IMR-90 (cell line): ENCODE measurements at regions not wholly inside any gene's neighbourhood (a gene's known extent, or its start where the extent isn't known, plus 50 kb on each side); places are given as distances from the start of the nearest gene placed in this dataset.

Experiments
- ATAC-seq: fragments of 200-7000 bp; cut with Tn5 transposase; 2 replicates; pipeline ENCODE4 v1.9.1; 2020; ENCODE audit warnings: low read depth, mild to moderate bottlenecking, moderate library complexity
- BruUV-seq: library from RNA; stranded (reverse); fragments of 400-500 nt; replicated peaks from 2 replicates; lab custom pipeline; 2021; lab: Mats Ljungman, UMichigan
- CTCF ChIA-PET: fragments of 300-600 bp; formaldehyde crosslinking; extraction: SDS; loops from one replicate; lab custom pipeline; 2021; ENCODE audit warnings: antibody characterized with exemption; lab: Yijun Ruan, JAX
- POLR2A ChIA-PET: fragments of 300-600 bp; sonication (Branson Sonifier 250); formaldehyde crosslinking; loops from one replicate; lab custom pipeline; 2022; ENCODE audit warnings: antibody characterized with exemption; ENCODE audit not compliant: unreplicated experiment; lab: Charles Lee
- DNase-seq: peaks from one replicate; pipeline ENCODE4 v3.0.0; 2013
- H2AFZ ChIP-seq: replicated peaks from 2 replicates; pipeline ENCODE3; 2013; ENCODE audit warnings: low read length, mild to moderate bottlenecking; ENCODE audit not compliant: poor library complexity
- H2AK5ac ChIP-seq: 2 replicates; pipeline ENCODE4 v1.6.1; 2013; ENCODE audit warnings: low read depth, low read length, inconsistent platforms
- H2AK9ac ChIP-seq: replicated peaks from 2 replicates; pipeline ENCODE3; 2013; ENCODE audit warnings: mild to moderate bottlenecking, low read depth, low read length, moderate library complexity; ENCODE audit not compliant: poor library complexity
- H2BK120ac ChIP-seq: 2 replicates; pipeline ENCODE4 v1.6.1; 2013; ENCODE audit warnings: low read depth, low read length, inconsistent platforms
- H2BK15ac ChIP-seq: 3 replicates; pipeline ENCODE4 v1.6.1; 2013; ENCODE audit warnings: low read depth, low read length, inconsistent platforms
- H2BK20ac ChIP-seq: 2 replicates; pipeline ENCODE4 v1.6.1; 2013; ENCODE audit warnings: low read depth, mild to moderate bottlenecking, inconsistent platforms, low read length, moderate library complexity
- H2BK5ac ChIP-seq: 2 replicates; pipeline ENCODE4 v1.6.1; 2013; ENCODE audit warnings: mild to moderate bottlenecking, low read depth, low read length, inconsistent platforms; ENCODE audit not compliant: poor library complexity, severe bottlenecking
- H3K14ac ChIP-seq: replicated peaks from 2 replicates; pipeline ENCODE4 v1.6.1; 2013; ENCODE audit warnings: low read depth, low read length, inconsistent platforms
- H3K18ac ChIP-seq: 2 replicates; pipeline ENCODE4 v1.6.1; 2013; ENCODE audit warnings: low read depth, low read length, control low read depth
- H3K23ac ChIP-seq: 2 replicates; pipeline ENCODE4 v1.6.1; 2013; ENCODE audit warnings: low read depth, low read length, inconsistent platforms
- H3K27ac ChIP-seq: 2 replicates; pipeline ENCODE4 v1.5.1; 2013; ENCODE audit warnings: mild to moderate bottlenecking, control low read depth, low read length; ENCODE audit not compliant: insufficient read depth
- H3K27me3 ChIP-seq: 2 replicates; pipeline ENCODE4 v1.6.1; 2013; ENCODE audit warnings: low read length; ENCODE audit not compliant: control insufficient read depth, insufficient read depth
- H3K36me3 ChIP-seq: 2 replicates; pipeline ENCODE4 v1.6.1; 2013; ENCODE audit warnings: low read length, mixed read lengths; ENCODE audit not compliant: control insufficient read depth, insufficient read depth
- H3K4ac ChIP-seq: 2 replicates; pipeline ENCODE4 v1.6.1; 2013; ENCODE audit warnings: low read depth, low read length, inconsistent platforms
- H3K4me1 ChIP-seq: 2 replicates; pipeline ENCODE4 v1.6.1; 2013; ENCODE audit warnings: low read length, mixed read lengths; ENCODE audit not compliant: control insufficient read depth, insufficient read depth
- H3K4me2 ChIP-seq: 2 replicates; pipeline ENCODE4 v1.6.1; 2013; ENCODE audit warnings: low read depth, mild to moderate bottlenecking, control low read depth, low read length, moderate library complexity
- H3K4me3 ChIP-seq: 2 replicates; pipeline ENCODE4 v1.5.1; 2013; ENCODE audit warnings: low read depth, mild to moderate bottlenecking, control low read depth, low read length, moderate library complexity; ENCODE audit not compliant: insufficient read depth
- H3K56ac ChIP-seq: 2 replicates; pipeline ENCODE4 v1.6.1; 2013; ENCODE audit warnings: low read length, inconsistent platforms; ENCODE audit not compliant: insufficient read depth; ENCODE audit errors: extremely low read depth
- H3K79me1 ChIP-seq, 2 experiments: 2 replicates each; pipeline ENCODE4 v1.6.1; 2013; ENCODE audit warnings: low read length in 2 of 2, inconsistent platforms in 1 of 2, low read depth in 1 of 2
- H3K9ac ChIP-seq: 2 replicates; pipeline ENCODE4 v1.6.1; 2013; ENCODE audit warnings: low read depth, low read length, control low read depth
- H3K9me1 ChIP-seq: 2 replicates; pipeline ENCODE4 v1.6.1; 2013; ENCODE audit warnings: low read length, inconsistent platforms; ENCODE audit not compliant: insufficient read depth
- H3K9me3 ChIP-seq: 2 replicates; pipeline ENCODE4 v1.6.1; 2013; ENCODE audit warnings: low read length; ENCODE audit not compliant: control insufficient read depth, insufficient read depth
- H4K20me1 ChIP-seq: 2 replicates; pipeline ENCODE4 v1.6.1; 2013; ENCODE audit warnings: low read length, inconsistent platforms; ENCODE audit not compliant: insufficient read depth
- H4K5ac ChIP-seq: 2 replicates; pipeline ENCODE4 v1.6.1; 2013; ENCODE audit warnings: mild to moderate bottlenecking, low read depth, low read length, control low read depth
- H4K8ac ChIP-seq, 2 experiments: 2 replicates each; pipeline ENCODE4 v1.6.1; 2013; ENCODE audit warnings: low read depth in 2 of 2, low read length in 2 of 2, control low read depth in 1 of 2, inconsistent platforms in 1 of 2
- H4K91ac ChIP-seq: 2 replicates; pipeline ENCODE4 v1.6.1; 2013; ENCODE audit warnings: low read depth, low read length, inconsistent platforms; ENCODE audit not compliant: insufficient read depth
- CEBPB ChIP-seq: IDR thresholded peaks from 2 replicates; pipeline ENCODE4 v1.6.1; 2012; ENCODE audit warnings: low read depth, low read length, improper control_type of control experiment
- CHD1 ChIP-seq: IDR thresholded peaks from 2 replicates; pipeline ENCODE4 v1.6.1; 2012; ENCODE audit warnings: low read depth, low read length, improper control_type of control experiment
- FOS ChIP-seq: fragments of 150-350 bp; IDR thresholded peaks from 2 replicates; pipeline ENCODE4 v1.6.1; 2016; ENCODE audit warnings: low read depth, low read length
- MAFK ChIP-seq: IDR thresholded peaks from 2 replicates; pipeline ENCODE4 v1.6.1; 2012; ENCODE audit warnings: low read depth, low read length, improper control_type of control experiment
- MAZ ChIP-seq: IDR thresholded peaks from 2 replicates; pipeline ENCODE4 v1.6.1; 2012; ENCODE audit warnings: low read depth, mild to moderate bottlenecking, low read length, improper control_type of control experiment, moderate library complexity, borderline replicate concordance
- MXI1 ChIP-seq: IDR thresholded peaks from 2 replicates; pipeline ENCODE4 v1.6.1; 2012; ENCODE audit warnings: low read depth, mild to moderate bottlenecking, low read length, moderate library complexity, borderline replicate concordance
- NFE2L2 ChIP-seq: fragments of 150-350 bp; IDR thresholded peaks from 2 replicates; pipeline ENCODE4 v1.6.1; 2016; ENCODE audit warnings: low read depth, mild to moderate bottlenecking, low read length
- RAD21 ChIP-seq: IDR thresholded peaks from 2 replicates; pipeline ENCODE4 v1.6.1; 2012; ENCODE audit warnings: low read length, improper control_type of control experiment
- RCOR1 ChIP-seq: IDR thresholded peaks from 2 replicates; pipeline ENCODE4 v1.6.1; 2012; ENCODE audit warnings: mild to moderate bottlenecking, low read length, improper control_type of control experiment; ENCODE audit not compliant: insufficient replicate concordance
- RFX5 ChIP-seq: IDR thresholded peaks from 2 replicates; pipeline ENCODE4 v1.8.0; 2012; ENCODE audit warnings: low read depth, mild to moderate bottlenecking, low read length, moderate library complexity
- SMC3 ChIP-seq: fragments of 150-350 bp; IDR thresholded peaks from 2 replicates; pipeline ENCODE4 v1.6.1; 2016; ENCODE audit warnings: low read depth, mild to moderate bottlenecking, antibody characterized with exemption, low read length, moderate library complexity
- dilution Hi-C: fragments of 300-500 bp; cut with HindIII; formaldehyde crosslinking; loops from one replicate; pipeline ENCODE4 v1.14.3; 2018; ENCODE audit warnings: low sequenced_read_pairs; ENCODE audit not compliant: unreplicated experiment
- in situ Hi-C: fragments of 300-500 bp; cut with MboI; formaldehyde crosslinking; loops from 3 replicates; pipeline ENCODE4 v1.14.3; 2019; ENCODE audit warnings: low sequenced_read_pairs, inconsistent platforms, mixed read lengths
- intact Hi-C: fragments of 100-400 bp; cut with micrococcal nuclease; formaldehyde crosslinking; loops from 2 replicates; pipeline ENCODE4 v1.10.0; 2022
- TF ChIP-seq, protein P1 (sequence below): conservative IDR thresholded peaks from 2 replicates; pipeline ENCODE4 v1.5.1; 2012; ENCODE audit warnings: mild to moderate bottlenecking, low read depth, low read length, improper control_type of control experiment
- TF ChIP-seq, protein P2 (sequence below): fragments of 150-350 bp; IDR thresholded peaks from 2 replicates; pipeline ENCODE4 v1.6.1; 2016; ENCODE audit warnings: low read depth, mild to moderate bottlenecking, low read length, moderate library complexity, borderline replicate concordance

- no peak for ATAC-seq
- no peak overlapping the region for H3K4me2 ChIP-seq
- no peak overlapping the region for H2BK5ac ChIP-seq
- dilution Hi-C loops (no loop called here), in situ Hi-C loops (no loop called here), intact Hi-C loops (no loop called here)
- no peaks in the 10 kb centered on the region for H3K9me1 ChIP-seq
- no peaks in the 10 kb centered on the region for H4K20me1 ChIP-seq
- no peak overlapping the region for H4K8ac ChIP-seq
- H3K56ac ChIP-seq: no peak overlapping the region
- no peak overlapping the region for H3K4me3 ChIP-seq
- no peaks in the 10 kb centered on the region for H3K36me3 ChIP-seq
- TF ChIP-seq, protein P1, sequence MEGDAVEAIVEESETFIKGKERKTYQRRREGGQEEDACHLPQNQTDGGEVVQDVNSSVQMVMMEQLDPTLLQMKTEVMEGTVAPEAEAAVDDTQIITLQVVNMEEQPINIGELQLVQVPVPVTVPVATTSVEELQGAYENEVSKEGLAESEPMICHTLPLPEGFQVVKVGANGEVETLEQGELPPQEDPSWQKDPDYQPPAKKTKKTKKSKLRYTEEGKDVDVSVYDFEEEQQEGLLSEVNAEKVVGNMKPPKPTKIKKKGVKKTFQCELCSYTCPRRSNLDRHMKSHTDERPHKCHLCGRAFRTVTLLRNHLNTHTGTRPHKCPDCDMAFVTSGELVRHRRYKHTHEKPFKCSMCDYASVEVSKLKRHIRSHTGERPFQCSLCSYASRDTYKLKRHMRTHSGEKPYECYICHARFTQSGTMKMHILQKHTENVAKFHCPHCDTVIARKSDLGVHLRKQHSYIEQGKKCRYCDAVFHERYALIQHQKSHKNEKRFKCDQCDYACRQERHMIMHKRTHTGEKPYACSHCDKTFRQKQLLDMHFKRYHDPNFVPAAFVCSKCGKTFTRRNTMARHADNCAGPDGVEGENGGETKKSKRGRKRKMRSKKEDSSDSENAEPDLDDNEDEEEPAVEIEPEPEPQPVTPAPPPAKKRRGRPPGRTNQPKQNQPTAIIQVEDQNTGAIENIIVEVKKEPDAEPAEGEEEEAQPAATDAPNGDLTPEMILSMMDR: no peak
- TF ChIP-seq RFX5 (no peak), SMC3 (no peak), MXI1 (no peak), RCOR1 (no peak), NFE2L2 (no peak), MAZ (no peak), MAFK (no peak), RAD21 (no peak), CEBPB (no peak), CHD1 (no peak), FOS (no peak)
- TF ChIP-seq, protein P2, sequence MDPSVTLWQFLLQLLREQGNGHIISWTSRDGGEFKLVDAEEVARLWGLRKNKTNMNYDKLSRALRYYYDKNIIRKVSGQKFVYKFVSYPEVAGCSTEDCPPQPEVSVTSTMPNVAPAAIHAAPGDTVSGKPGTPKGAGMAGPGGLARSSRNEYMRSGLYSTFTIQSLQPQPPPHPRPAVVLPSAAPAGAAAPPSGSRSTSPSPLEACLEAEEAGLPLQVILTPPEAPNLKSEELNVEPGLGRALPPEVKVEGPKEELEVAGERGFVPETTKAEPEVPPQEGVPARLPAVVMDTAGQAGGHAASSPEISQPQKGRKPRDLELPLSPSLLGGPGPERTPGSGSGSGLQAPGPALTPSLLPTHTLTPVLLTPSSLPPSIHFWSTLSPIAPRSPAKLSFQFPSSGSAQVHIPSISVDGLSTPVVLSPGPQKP: no peak
- no peaks in the 10 kb centered on the region for H3K9me3 ChIP-seq
- no peak overlapping the region for H2BK120ac ChIP-seq
- peaks cover 15% of the 10 kb centered on the region for H3K27me3 ChIP-seq
- BruUV-seq: no TSS peak
- H2BK20ac ChIP-seq: no peak overlapping the region
- no peak overlapping the region for H3K27ac ChIP-seq
- H3K18ac ChIP-seq: no peak overlapping the region
- H3K23ac ChIP-seq: no peak overlapping the region
- H4K5ac ChIP-seq: no peak overlapping the region
- no peaks in the 10 kb centered on the region for H3K79me1 ChIP-seq
- H3K14ac ChIP-seq: no peak overlapping the region
- H2BK15ac ChIP-seq: no peak overlapping the region
- no peak overlapping the region for H2AFZ ChIP-seq
- POLR2A ChIA-PET: no interaction called here
- CTCF ChIA-PET: interaction anchor here (1.1 kb wide), 1 partner anchor 19 kb away, joined by 3 read pairs; no protein-coding TSS in a partner anchor
- no peaks in the 10 kb centered on the region for H3K4me1 ChIP-seq
- DNase-seq: no peak
- H3K9ac ChIP-seq: no peak overlapping the region
- no peak overlapping the region for H4K91ac ChIP-seq
- H2AK9ac ChIP-seq: no peak overlapping the region
- H3K4ac ChIP-seq: no peak overlapping the region
- no peak overlapping the region for H2AK5ac ChIP-seq
Measured at GRCh38 chr10:47071891-47072290, 160.7 kb downstream of the PTPN20 start.
